Frontal cortex (tissue), 3 donors: ENCODE measurements at regions not wholly inside any gene's neighbourhood (a gene's known extent, or its start where the extent isn't known, plus 50 kb on each side); places are given as distances from the start of the nearest gene placed in this dataset.
A peak's percentile ranks its signal among the peaks of the same experiment; 100 is the strongest.
"Not testable (repeated sequence)": the region's sequence is repeated elsewhere in the genome, so short reads cannot be mapped to it uniquely, and the experiment has no call there.

Experiments used
- DNase-seq, 2 donors: peaks; one replicate each; pipeline ENCODE4 v3.0.0; 2012; ENCODE audit warnings: low spot score in 2 of 2
- FAIRE-seq: peaks from 2 replicates; lab custom pipeline; 2012; peaks lifted over from hg19 to GRCh38; lab: Jason Lieb, UNC
- donor health status: control.
- donor health status: control.
- donor health status: control.

- DNase-seq: no peak
- no peak for FAIRE-seq
These were observed 592.7 kb upstream of the MAN1A1 start for GRCh38 chr6:119942078-119942752.

GRCh38 chr6:119938752-119939151 is 589.2 kb upstream of the MAN1A1 start:
- FAIRE-seq (no peak), DNase-seq (no peak)

- FAIRE-seq: peak; percentile 10
These were observed 585.3 kb upstream of the MAN1A1 start for GRCh38 chr6:119934816-119935215.

GRCh38 chr6:119929121-119929520 is 579.6 kb upstream of the MAN1A1 start:
- DNase-seq (no peak), FAIRE-seq (no peak)

More at GRCh38 chr6:119934816-119935215, 585.3 kb upstream of the MAN1A1 start:
- no peak for DNase-seq

GRCh38 chr6:119924888-119925287 is 575.3 kb upstream of the MAN1A1 start:
- not testable (repeated sequence) for FAIRE-seq, DNase-seq

- DNase-seq (no peak), FAIRE-seq (no peak)
These were observed 573.3 kb upstream of the MAN1A1 start for GRCh38 chr6:119922814-119923213.

- FAIRE-seq: no peak
- no peak for DNase-seq
These were observed 572.0 kb upstream of the MAN1A1 start for GRCh38 chr6:119921491-119922010.

- FAIRE-seq (no peak), DNase-seq (no peak)
These were observed 567.6 kb upstream of the MAN1A1 start for GRCh38 chr6:119917186-119917585.

GRCh38 chr6:119915971-119916370 is 566.4 kb upstream of the MAN1A1 start:
- DNase-seq (no peak), FAIRE-seq (no peak)

- no peak for DNase-seq
- no peak for FAIRE-seq
These were observed 558.6 kb upstream of the MAN1A1 start for GRCh38 chr6:119908157-119908556.

GRCh38 chr6:119902681-119903080 is 553.1 kb upstream of the MAN1A1 start:
- FAIRE-seq (no peak), DNase-seq (no peak)

- DNase-seq (no peak), FAIRE-seq (no peak)
These were observed 547.2 kb upstream of the MAN1A1 start for GRCh38 chr6:119896806-119897205.

GRCh38 chr6:119895626-119896025 is 546.1 kb upstream of the MAN1A1 start:
- FAIRE-seq (no peak), DNase-seq (no peak)

- FAIRE-seq (no peak), DNase-seq (no peak)
These were observed 545.2 kb upstream of the MAN1A1 start for GRCh38 chr6:119894811-119895210.

- DNase-seq: no peak
- no peak for FAIRE-seq
These were observed 542.1 kb upstream of the MAN1A1 start for GRCh38 chr6:119891644-119892043.

- FAIRE-seq (no peak), DNase-seq (no peak)
These were observed 541.6 kb upstream of the MAN1A1 start for GRCh38 chr6:119891206-119891605.

- DNase-seq (no peak), FAIRE-seq (no peak)
These were observed 540.9 kb upstream of the MAN1A1 start for GRCh38 chr6:119890470-119890869.

- FAIRE-seq: no peak
- no peak for DNase-seq
These were observed 538.1 kb upstream of the MAN1A1 start for GRCh38 chr6:119887666-119888065.

GRCh38 chr6:119881416-119881815 is 531.9 kb upstream of the MAN1A1 start:
- DNase-seq (no peak), FAIRE-seq (no peak)

GRCh38 chr6:119880840-119881239 is 531.3 kb upstream of the MAN1A1 start:
- DNase-seq: no peak
- no peak for FAIRE-seq

GRCh38 chr6:119879731-119880130 is 530.2 kb upstream of the MAN1A1 start:
- FAIRE-seq: no peak
- DNase-seq: no peak

- no peak for DNase-seq
- no peak for FAIRE-seq
These were observed 524.8 kb upstream of the MAN1A1 start for GRCh38 chr6:119874381-119874780.
